NCI-H2029 treated with DMSO at 0.1 percent for 48 hours (cell line): ENCODE measurements at regions not wholly inside any gene's neighbourhood (a gene's known extent, or its start where the extent isn't known, plus 50 kb on each side); places are given as distances from the start of the nearest gene placed in this dataset.
A peak's percentile ranks its signal among the peaks of the same experiment; 100 is the strongest.

Experiments used
- DNase-seq: peaks from one replicate; lab custom pipeline; 2025; lab: John Stamatoyannopoulos, UW

DNA sequence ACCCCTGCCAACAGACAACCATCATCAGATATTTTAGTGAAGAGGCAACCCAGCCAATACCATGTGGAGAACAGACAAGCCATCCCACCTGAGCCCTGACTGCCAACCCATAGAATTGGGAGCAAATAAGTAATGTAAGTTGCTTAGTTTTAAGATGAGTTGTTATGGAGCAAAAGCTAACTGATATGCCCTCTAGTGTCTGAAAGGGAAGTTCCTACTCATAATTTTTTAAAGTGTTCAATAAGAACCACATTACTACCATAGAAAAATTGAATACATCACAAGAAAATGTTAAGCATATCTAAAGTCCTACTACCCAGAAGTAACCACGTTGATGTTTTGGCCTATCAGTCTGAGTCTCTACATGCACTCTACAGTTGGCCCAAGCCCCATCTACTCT, 50.8 kb upstream of the SLC36A4 start:
- no peak for DNase-seq

DNA sequence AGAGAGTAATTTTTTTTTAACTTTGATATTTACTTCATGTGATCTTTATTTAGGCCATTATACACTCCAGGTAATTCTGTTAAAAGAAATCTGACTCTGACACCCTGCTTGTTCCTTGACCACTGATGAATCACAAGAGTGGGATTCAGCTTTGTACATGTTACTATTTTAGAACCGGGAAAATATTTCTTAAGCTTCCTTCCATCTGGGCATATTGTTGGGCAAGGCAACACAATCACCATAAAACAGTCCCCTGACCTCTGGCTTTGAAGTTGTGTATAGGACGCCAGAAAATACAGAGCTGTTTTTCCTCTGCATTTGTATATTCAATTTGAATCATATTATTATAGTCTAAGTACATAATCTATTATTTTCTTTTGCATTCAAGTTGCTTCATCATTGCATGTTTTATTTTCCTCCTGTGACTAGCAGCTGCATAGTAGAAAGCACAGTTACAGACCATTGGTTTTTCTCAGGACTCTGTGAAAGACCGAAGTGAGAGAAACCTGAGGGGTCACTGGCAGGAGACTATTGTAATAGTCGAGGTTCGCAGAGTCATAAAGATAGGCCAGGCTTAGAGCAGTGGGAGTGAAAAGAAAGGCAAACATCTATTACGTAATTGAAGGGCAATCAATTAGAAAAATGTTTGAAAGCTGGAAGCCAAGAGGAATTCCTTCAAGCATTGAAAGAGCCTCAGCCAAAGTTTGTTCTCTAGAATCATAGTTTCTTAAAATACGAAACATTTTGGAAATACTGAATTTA, 51.8 kb upstream of the SLC36A4 start:
- DNase-seq = no peak

GRCh38 chr11:93250326-93250725, 52.5 kb upstream of the SLC36A4 start:
- DNase-seq = no peak

- no peak for DNase-seq
These were observed 54.1 kb upstream of the SLC36A4 start for GRCh38 chr11:93251922-93252321.

- DNase-seq = no peak
These were observed 55.3 kb upstream of the SLC36A4 start for GRCh38 chr11:93253111-93253510.

DNA sequence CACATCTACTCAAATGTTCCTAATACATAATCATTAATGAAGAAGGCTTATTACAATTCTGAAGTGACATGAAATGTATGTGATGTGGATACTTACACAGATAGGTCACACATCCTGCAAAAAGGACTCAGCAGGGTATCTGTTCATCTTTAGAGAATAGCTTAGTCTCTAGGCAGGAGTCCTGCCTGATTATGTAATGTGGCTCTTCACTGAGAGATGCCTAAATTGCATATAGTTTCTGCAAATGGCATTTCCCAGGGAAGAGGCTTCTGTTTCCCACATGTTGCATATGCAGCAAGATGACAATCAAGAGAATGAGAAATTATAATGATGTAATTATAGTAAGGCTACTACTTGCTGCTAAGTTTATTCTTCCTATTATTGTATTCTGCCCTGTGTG, 58.8 kb upstream of the SLC36A4 start:
- DNase-seq = no peak

GRCh38 chr11:93267383-93267782, 63.2 kb upstream of the DEUP1 start:
- DNase-seq = no peak

DNA sequence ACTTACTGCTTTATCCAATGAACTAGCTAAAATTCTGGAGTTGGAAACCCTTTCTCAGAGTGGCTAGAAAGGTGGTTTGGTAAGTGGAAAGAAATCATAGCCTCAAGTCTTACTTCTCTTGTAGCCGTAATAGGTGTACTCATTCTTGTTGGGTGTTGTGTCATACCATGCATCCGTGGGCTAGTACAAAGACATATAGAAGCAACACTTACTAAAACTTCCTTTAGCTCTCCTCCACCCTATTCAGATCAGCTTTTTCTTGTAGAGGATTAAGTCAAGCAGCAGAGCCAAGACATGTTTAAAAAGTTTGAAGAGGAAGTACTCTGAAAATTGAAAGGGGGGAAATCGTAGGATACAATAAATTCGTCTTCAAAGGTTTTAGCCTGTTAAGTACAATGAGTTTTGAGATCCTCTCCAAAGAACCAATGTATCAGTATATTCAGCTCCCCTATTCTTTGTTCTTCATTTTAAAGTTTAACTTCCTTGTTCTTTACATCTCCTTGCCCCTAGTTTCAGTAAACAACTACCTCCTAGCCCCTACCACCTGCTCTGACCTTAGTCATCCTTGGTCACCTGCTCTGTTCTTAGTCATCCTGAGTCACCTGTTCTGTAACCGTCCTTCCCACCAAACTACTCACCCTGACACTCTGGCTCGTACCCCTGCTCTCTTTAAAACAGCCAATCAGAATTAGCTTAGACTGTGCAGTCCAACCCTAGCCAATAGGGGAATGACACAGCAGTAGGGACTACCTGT, 62.1 kb upstream of the DEUP1 start:
- no peak for DNase-seq

DNA sequence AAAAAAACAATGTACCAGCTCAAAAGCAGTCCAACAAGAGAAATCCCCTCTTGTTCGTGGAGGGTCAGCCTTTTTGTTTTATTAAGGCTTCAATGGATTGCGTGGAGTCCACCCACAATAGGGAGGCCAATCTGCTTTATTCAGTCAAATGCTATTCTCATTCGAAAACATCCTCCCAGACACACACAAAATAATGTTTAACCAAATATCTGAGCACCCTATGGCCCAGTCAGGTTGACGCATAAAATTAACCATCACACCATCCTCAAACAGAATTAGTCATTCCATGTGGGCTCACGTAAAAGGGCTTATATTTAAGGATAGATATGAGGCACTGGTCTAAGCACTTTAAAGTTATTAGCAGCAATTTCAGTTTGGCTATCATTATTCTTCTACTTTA, 58.9 kb upstream of the DEUP1 start:
- no peak for DNase-seq

DNA sequence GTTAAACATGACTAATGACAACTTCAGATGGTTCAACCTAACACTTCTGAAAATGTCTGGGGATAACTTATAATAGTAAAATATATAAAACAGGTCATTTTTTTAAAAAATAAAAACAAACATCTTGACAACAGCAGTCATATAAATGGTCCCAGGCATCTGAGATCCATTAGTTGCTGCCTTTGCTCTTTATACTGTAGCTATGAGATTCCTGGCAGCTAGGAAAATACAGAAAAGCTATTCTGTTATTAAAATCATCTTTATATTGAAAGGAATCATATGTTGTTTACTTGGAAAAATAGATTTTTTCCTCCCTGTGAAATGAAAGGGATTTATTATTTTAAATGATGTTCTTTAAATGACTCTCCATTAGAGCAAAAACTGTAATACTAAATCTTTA, 55.7 kb upstream of the DEUP1 start:
- no peak for DNase-seq

- DNase-seq = no peak
These were observed 51.6 kb upstream of the DEUP1 start for GRCh38 chr11:93278976-93279375.

GRCh38 chr11:93279851-93280347, 50.6 kb upstream of the DEUP1 start:
- DNase-seq = peak; percentile 56
